ENCODE measurements at regions not wholly inside any gene's neighbourhood (a gene's known extent, or its start where the extent isn't known, plus 50 kb on each side); places are given as distances from the start of the nearest gene placed in this dataset.
"Not testable (repeated sequence)": the region's sequence is repeated elsewhere in the genome, so short reads cannot be mapped to it uniquely, and the experiment has no call there.

GRCh38 chr5:83889971-83890745, 169.5 kb upstream of the HAPLN1 start:
- in situ Hi-C loops (cut with MboI; ENCODE audit: low pct_unique_long_range_greater_than_20kb, low sequenced_read_pairs) = no loop called here
- DNase-seq = no peak

- no peak for DNase-seq
- in situ Hi-C loops (cut with MboI; ENCODE audit: low pct_unique_long_range_greater_than_20kb, low sequenced_read_pairs) = no loop called here
Measured at GRCh38 chr5:83877911-83878706, 157.5 kb upstream of the HAPLN1 start.

GRCh38 chr5:83871533-83872395, 151.1 kb upstream of the HAPLN1 start:
- DNase-seq = no peak
- in situ Hi-C loops (cut with MboI; ENCODE audit: low pct_unique_long_range_greater_than_20kb, low sequenced_read_pairs) = no loop called here

GRCh38 chr5:83866181-83866580, 145.5 kb upstream of the HAPLN1 start:
- in situ Hi-C loops (cut with MboI; ENCODE audit: low pct_unique_long_range_greater_than_20kb, low sequenced_read_pairs) = no loop called here
- DNase-seq = no peak

- DNase-seq = no peak
- in situ Hi-C loops (cut with MboI; ENCODE audit: low pct_unique_long_range_greater_than_20kb, low sequenced_read_pairs) = no loop called here
Measured at GRCh38 chr5:83865579-83865978, 144.9 kb upstream of the HAPLN1 start.

- no peak for DNase-seq
- in situ Hi-C loops (cut with MboI; ENCODE audit: low pct_unique_long_range_greater_than_20kb, low sequenced_read_pairs) = no loop called here
Measured at GRCh38 chr5:83864652-83865051, 144.0 kb upstream of the HAPLN1 start.

GRCh38 chr5:83857341-83857740, 136.7 kb upstream of the HAPLN1 start:
- in situ Hi-C loops (cut with MboI; ENCODE audit: low pct_unique_long_range_greater_than_20kb, low sequenced_read_pairs) = no loop called here
- no peak for DNase-seq

GRCh38 chr5:83856881-83857280, 136.2 kb upstream of the HAPLN1 start:
- in situ Hi-C loops (cut with MboI; ENCODE audit: low pct_unique_long_range_greater_than_20kb, low sequenced_read_pairs) = no loop called here
- DNase-seq = no peak

GRCh38 chr5:83850412-83850811, 129.8 kb upstream of the HAPLN1 start:
- in situ Hi-C loops (cut with MboI; ENCODE audit: low pct_unique_long_range_greater_than_20kb, low sequenced_read_pairs); DNase-seq: not testable (repeated sequence)

GRCh38 chr5:83848941-83849340, 128.3 kb upstream of the HAPLN1 start:
- in situ Hi-C loops (cut with MboI; ENCODE audit: low pct_unique_long_range_greater_than_20kb, low sequenced_read_pairs) = no loop called here
- peak; percentile 63 for DNase-seq

- no peak for DNase-seq
- in situ Hi-C loops (cut with MboI; ENCODE audit: low pct_unique_long_range_greater_than_20kb, low sequenced_read_pairs) = no loop called here
Measured at GRCh38 chr5:83846624-83847350, 126.1 kb upstream of the HAPLN1 start.

- peak; percentile 51 for DNase-seq
- in situ Hi-C loops (cut with MboI; ENCODE audit: low pct_unique_long_range_greater_than_20kb, low sequenced_read_pairs) = no loop called here
Measured at GRCh38 chr5:83844449-83845068, 123.9 kb upstream of the HAPLN1 start.

- DNase-seq = no peak
- in situ Hi-C loops (cut with MboI; ENCODE audit: low pct_unique_long_range_greater_than_20kb, low sequenced_read_pairs) = no loop called here
Measured at GRCh38 chr5:83839788-83840187, 119.1 kb upstream of the HAPLN1 start.

- no peak for DNase-seq
- in situ Hi-C loops (cut with MboI; ENCODE audit: low pct_unique_long_range_greater_than_20kb, low sequenced_read_pairs) = no loop called here
Measured at GRCh38 chr5:83839256-83839655, 118.6 kb upstream of the HAPLN1 start.

GRCh38 chr5:83837265-83837907, 116.7 kb upstream of the HAPLN1 start:
- in situ Hi-C loops (cut with MboI; ENCODE audit: low pct_unique_long_range_greater_than_20kb, low sequenced_read_pairs) = no loop called here
- DNase-seq = no peak

- DNase-seq = no peak
- in situ Hi-C loops (cut with MboI; ENCODE audit: low pct_unique_long_range_greater_than_20kb, low sequenced_read_pairs) = no loop called here
Measured at GRCh38 chr5:83834306-83834705, 113.7 kb upstream of the HAPLN1 start.

- DNase-seq = no peak
- in situ Hi-C loops (cut with MboI; ENCODE audit: low pct_unique_long_range_greater_than_20kb, low sequenced_read_pairs) = no loop called here
Measured at GRCh38 chr5:83831834-83832233, 111.2 kb upstream of the HAPLN1 start.

GRCh38 chr5:83827111-83827557, 106.5 kb upstream of the HAPLN1 start:
- in situ Hi-C loops (cut with MboI; ENCODE audit: low pct_unique_long_range_greater_than_20kb, low sequenced_read_pairs) = no loop called here
- DNase-seq = peak; percentile 10
